K562 (cell line): ENCODE measurements at regions not wholly inside any gene's neighbourhood (a gene's known extent, or its start where the extent isn't known, plus 50 kb on each side); places are given as distances from the start of the nearest gene placed in this dataset.

Source experiments
- ATAC-seq: fragments of 200-7000 bp; cut with Tn5 transposase; 3 replicates; pipeline ENCODE4 v1.9.1; 2020; ENCODE audit warnings: moderate library complexity
- BruUV-seq: library from RNA; stranded (reverse); fragments of 400-500 nt; replicated peaks from 2 replicates; lab custom pipeline; 2021; lab: Mats Ljungman, UMichigan
- CTCF ChIA-PET: fragments of 300-600 bp; formaldehyde crosslinking; extraction: SDS; loops from one replicate; lab custom pipeline; 2021; ENCODE audit warnings: low intra/inter-chr PET ratio; lab: Yijun Ruan, JAX
- POLR2A ChIA-PET: fragments of 300-600, 350-650 bp; sonication (Branson Sonifier 250); formaldehyde crosslinking; extraction: SDS; loops from one replicate; lab custom pipeline; 2021; ENCODE audit warnings: antibody characterized with exemption, inconsistent platforms; lab: Yijun Ruan, JAX
- DNase-seq, 4 experiments: peaks; one replicate each; pipeline versions ENCODE4 v3.0.0 to v3.0.0-alpha.2; 2011 to 2018; ENCODE audit warnings: low spot score in 3 of 4, mixed read lengths in 3 of 4; ENCODE audit errors: extremely low read depth in 1 of 4
- FAIRE-seq: peaks from 2 replicates; lab custom pipeline; 2011; peaks lifted over from hg19 to GRCh38; lab: Jason Lieb, UNC
- H2AFZ ChIP-seq: 2 replicates; pipeline ENCODE4 v1.6.0; 2011; ENCODE audit warnings: low read depth, low read length, control low read depth, inconsistent platforms
- H3K27ac ChIP-seq: fragments of 200-600 bp; 3 replicates; pipeline ENCODE4 v1.8.0; 2011; ENCODE audit warnings: low read depth, mild to moderate bottlenecking, control low read depth, inconsistent platforms, low read length, moderate library complexity, mixed read lengths; ENCODE audit errors: extremely low read depth
- H3K27me3 ChIP-seq, 2 experiments: fragments of 300-600 bp in 1 of 2; 2 replicates in 1 of 2; 3 replicates in 1 of 2; pipeline versions ENCODE4 v1.6.0 to v1.8.0; 2011; ENCODE audit warnings: inconsistent platforms in 2 of 2, low read length in 2 of 2, mild to moderate bottlenecking in 1 of 2, mixed read lengths in 1 of 2, moderate library complexity in 1 of 2; ENCODE audit not compliant: control insufficient read depth in 2 of 2, insufficient read depth in 2 of 2
- H3K36me3 ChIP-seq: fragments of 300-600 bp; 3 replicates; pipeline ENCODE4 v1.8.0; 2011; ENCODE audit warnings: mild to moderate bottlenecking, low read length, inconsistent platforms; ENCODE audit not compliant: control insufficient read depth, insufficient read depth
- H3K4me1 ChIP-seq, 2 experiments: fragments of 200-600 bp in 1 of 2; replicated peaks in 1 of 2; 2 replicates in 1 of 2; 3 replicates in 1 of 2; pipeline versions ENCODE4 v1.5.1 to v1.8.0; 2011; ENCODE audit warnings: inconsistent platforms in 2 of 2, low read length in 2 of 2, mild to moderate bottlenecking in 1 of 2, mixed read lengths in 1 of 2, moderate library complexity in 1 of 2; ENCODE audit not compliant: control insufficient read depth in 2 of 2, insufficient read depth in 2 of 2
- H3K4me2 ChIP-seq: 2 replicates; pipeline ENCODE4 v1.6.1; 2011; ENCODE audit warnings: low read length, control low read depth, inconsistent platforms, mixed read lengths; ENCODE audit not compliant: insufficient read depth
- H3K4me3 ChIP-seq: fragments of 200-600 bp; sonication (generic), shearing (Covaris generic); 2 replicates; pipeline ENCODE4 v1.5.1; 2016; ENCODE audit warnings: control low read depth, inconsistent platforms
- H3K79me2 ChIP-seq: fragments of 200-600 bp; 3 replicates; pipeline ENCODE4 v1.8.0; 2011; ENCODE audit warnings: low read length, inconsistent platforms; ENCODE audit not compliant: control insufficient read depth, insufficient read depth
- H3K9ac ChIP-seq, 2 experiments: 2 replicates each; pipeline versions ENCODE4 v1.6.0 to v1.6.1; 2011; ENCODE audit warnings: low read depth in 2 of 2, low read length in 2 of 2, control low read depth in 1 of 2, inconsistent platforms in 1 of 2, mild to moderate bottlenecking in 1 of 2, mixed read lengths in 1 of 2; ENCODE audit not compliant: insufficient read depth in 1 of 2
- H3K9me1 ChIP-seq: one replicate; pipeline ENCODE4 v1.6.0; 2011; ENCODE audit warnings: inconsistent platforms, mild to moderate bottlenecking, low read length, moderate library complexity; ENCODE audit not compliant: control insufficient read depth, insufficient read depth
- H3K9me3 ChIP-seq: replicated peaks from 2 replicates; pipeline ENCODE4 v1.5.1; 2011; ENCODE audit warnings: low read depth, low read length, inconsistent platforms; ENCODE audit not compliant: control insufficient read depth, insufficient read depth
- H4K20me1 ChIP-seq: replicated peaks from 2 replicates; pipeline ENCODE4 v1.6.1; 2011; ENCODE audit warnings: low read length, inconsistent platforms, mixed read lengths; ENCODE audit not compliant: control insufficient read depth, insufficient read depth
- HDAC6 ChIP-seq: IDR thresholded peaks from 2 replicates; pipeline ENCODE4 v1.6.1; 2012; ENCODE audit warnings: low read depth, mild to moderate bottlenecking, control low read depth, inconsistent platforms, low read length, moderate library complexity
- MEIS2 ChIP-seq: fragments of 450-650 bp; IDR thresholded peaks from 2 replicates; pipeline ENCODE4 v1.6.1; 2014; ENCODE audit warnings: mild to moderate bottlenecking; ENCODE audit not compliant: partially characterized antibody
- PML ChIP-seq: IDR thresholded peaks from 2 replicates; pipeline ENCODE4 v1.6.1; 2012; ENCODE audit warnings: low read length, inconsistent platforms
- RBFOX2 ChIP-seq: fragments of 200-400 bp; formaldehyde crosslinking; IDR thresholded peaks from 2 replicates; pipeline ENCODE4 v1.6.1; 2017; ENCODE audit warnings: low read depth, mild to moderate bottlenecking, low read length, moderate library complexity
- RUNX1 ChIP-seq: sonication (generic); IDR thresholded peaks from 2 replicates; pipeline ENCODE4 v1.6.1; 2016; ENCODE audit warnings: antibody characterized with exemption, low read depth
- ZNF583 ChIP-seq: fragments of 250-450 bp; sonication (Bioruptor Pico); IDR thresholded peaks from 2 replicates; pipeline ENCODE4 v1.4.0; 2020
- ZNF639 ChIP-seq, 2 experiments: fragments of 200-800 bp in 1 of 2; sonication (Bioruptor generic) in 1 of 2; sonication (generic) in 1 of 2; formaldehyde crosslinking in 1 of 2; IDR thresholded peaks in 1 of 2; conservative IDR thresholded peaks in 1 of 2; 2 replicates each; pipeline versions ENCODE4 v1.5.0 to v1.6.1; 2016 to 2020; ENCODE audit warnings: missing compliant biosample characterization in 1 of 2, missing genetic modification characterization in 1 of 2, missing genetic modification reagents in 1 of 2
- WGBS: fragments of 100-300 bp; shearing (Covaris generic); methylation state at CpG from one replicate; pipeline ENCODE4 v1.1.6; 2016; ENCODE audit warnings: low coverage, mixed read lengths; ENCODE audit not compliant: insufficient coverage; ENCODE audit errors: missing lambda C conversion rate; 5-methylcytosine and 5-hydroxymethylcytosine counted together
- in situ Hi-C: fragments of 300-500 bp; cut with MboI; formaldehyde crosslinking; loops from 4 replicates; pipeline ENCODE4 v1.15.0; 2018; ENCODE audit warnings: inconsistent platforms, mixed read lengths
- intact Hi-C: fragments of 100-400 bp; cut with micrococcal nuclease; formaldehyde crosslinking; loops from 2 replicates; pipeline ENCODE4 v1.14.2; 2022
- TF ChIP-seq, protein P1 (sequence below): fragments of 450-650 bp; IDR thresholded peaks from 2 replicates; pipeline ENCODE4 v1.6.1; 2016

- Histone ChIP-seq H3K9me1 (no peaks in the 10 kb centered on the region), H3K4me2 (no peak overlapping the region), H3K36me3 (no peaks in the 10 kb centered on the region; the same call in 2 of the 3 replicates), H3K79me2 (no peaks in the 10 kb centered on the region), H3K9ac (no peak overlapping the region), H3K27ac (no peak overlapping the region), H3K4me1 (no peaks in the 10 kb centered on the region), H3K9me3 (no peaks in the 10 kb centered on the region), H3K27me3 (no peaks in the 10 kb centered on the region), H2AFZ (no peak overlapping the region), H4K20me1 (no peaks in the 10 kb centered on the region), H3K4me3 (no peak overlapping the region)
- DNase-seq, result no peak
- ChIA-PET POLR2A (no interaction called here), CTCF (no interaction called here)
- BruUV-seq, result no TSS peak
- TF ChIP-seq HDAC6 (no peak), MEIS2 (peak; percentile 20), ZNF583 (no peak), PML (no peak), RBFOX2 (no peak), RUNX1 (no peak), ZNF639 (CRISPR knock-in tag; conservative IDR thresholded peaks at IDR 0.05 in 1 of 2, IDR thresholded peaks at IDR 0.05 in 1 of 2) (no peak)
- TF ChIP-seq, protein P1, sequence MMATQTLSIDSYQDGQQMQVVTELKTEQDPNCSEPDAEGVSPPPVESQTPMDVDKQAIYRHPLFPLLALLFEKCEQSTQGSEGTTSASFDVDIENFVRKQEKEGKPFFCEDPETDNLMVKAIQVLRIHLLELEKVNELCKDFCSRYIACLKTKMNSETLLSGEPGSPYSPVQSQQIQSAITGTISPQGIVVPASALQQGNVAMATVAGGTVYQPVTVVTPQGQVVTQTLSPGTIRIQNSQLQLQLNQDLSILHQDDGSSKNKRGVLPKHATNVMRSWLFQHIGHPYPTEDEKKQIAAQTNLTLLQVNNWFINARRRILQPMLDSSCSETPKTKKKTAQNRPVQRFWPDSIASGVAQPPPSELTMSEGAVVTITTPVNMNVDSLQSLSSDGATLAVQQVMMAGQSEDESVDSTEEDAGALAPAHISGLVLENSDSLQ, result peak; percentile 21; the same call in 1 of the 2 replicates
- 37% methylated on average over 7 of the region's 7 CpGs for WGBS
- in situ Hi-C loops, result no loop called here
- no peak for ATAC-seq
- no peak for FAIRE-seq
- intact Hi-C loops, result no loop called here
Observed at GRCh38 chr12:92046557-92047392, 98.9 kb downstream of the BTG1 start.
